NOMO-1 treated with DMSO at 0.1 percent for 48 hours (cell line): ENCODE measurements at regions not wholly inside any gene's neighbourhood (a gene's known extent, or its start where the extent isn't known, plus 50 kb on each side); places are given as distances from the start of the nearest gene placed in this dataset.
"Not testable (repeated sequence)": the region's sequence is repeated elsewhere in the genome, so short reads cannot be mapped to it uniquely, and the experiment has no call there.

Experiments used
- DNase-seq: peaks from one replicate; lab custom pipeline; 2025; ENCODE audit not compliant: unreplicated experiment; lab: John Stamatoyannopoulos, UW

DNA sequence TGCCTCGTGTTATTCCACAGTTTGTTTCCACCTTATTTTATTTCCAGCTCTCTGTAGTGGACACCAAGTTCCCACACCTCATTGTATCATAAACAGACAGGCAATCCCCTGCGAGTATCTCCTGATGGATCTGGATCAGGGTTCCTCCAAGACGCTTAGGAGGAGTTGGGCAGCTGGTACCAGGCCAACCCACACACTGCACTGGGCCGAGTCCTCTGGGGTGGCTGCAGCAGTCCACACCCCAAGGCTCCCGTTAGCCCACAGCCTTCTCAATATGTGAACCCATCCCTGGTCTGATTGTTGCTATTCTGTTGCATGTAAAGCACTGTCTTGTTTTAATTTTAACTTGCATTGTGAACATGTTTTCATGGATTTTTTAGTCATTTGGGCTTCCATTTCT is 178.8 kb upstream of the RAB6C start:
- no peak for DNase-seq

DNA sequence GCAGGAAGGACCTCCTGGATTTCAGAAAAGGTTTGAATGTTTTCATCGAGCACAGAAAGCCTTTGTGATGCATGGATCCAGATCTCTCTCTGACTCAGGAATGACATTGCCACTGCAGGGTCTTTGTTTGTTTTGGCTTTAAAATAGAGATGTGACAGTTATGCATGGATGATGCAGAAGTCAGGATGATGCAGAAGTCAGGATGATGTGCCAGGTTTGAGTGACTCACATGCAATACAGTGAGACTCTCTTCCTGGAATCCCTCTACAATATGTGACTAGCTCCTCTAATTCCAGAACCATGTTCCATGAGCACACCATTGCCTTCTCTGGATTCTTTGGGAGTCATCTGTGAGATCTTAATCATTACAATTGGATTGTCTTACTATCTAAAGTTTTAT is 177.9 kb upstream of the RAB6C start:
- DNase-seq, result no peak

DNA sequence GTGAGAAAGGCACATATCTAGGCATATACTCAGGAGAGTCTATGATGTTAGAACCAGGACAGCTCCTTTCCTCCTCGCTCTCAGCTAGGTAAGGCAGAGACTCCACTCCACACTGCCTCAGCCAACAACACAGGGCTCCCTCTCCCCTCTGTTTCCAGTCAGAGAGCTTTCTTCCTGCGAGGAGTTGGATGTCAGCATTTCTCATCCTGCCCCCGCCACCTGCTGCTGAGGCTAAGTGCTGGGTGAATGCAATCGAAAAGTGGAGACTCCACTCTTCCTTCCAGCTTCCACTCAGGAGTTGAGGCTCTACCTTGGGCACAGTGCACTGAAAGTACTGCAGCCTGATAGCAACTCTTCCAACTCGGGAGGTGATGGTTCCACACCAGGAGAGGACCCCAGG is 177.2 kb upstream of the RAB6C start:
- DNase-seq, result no peak

DNA sequence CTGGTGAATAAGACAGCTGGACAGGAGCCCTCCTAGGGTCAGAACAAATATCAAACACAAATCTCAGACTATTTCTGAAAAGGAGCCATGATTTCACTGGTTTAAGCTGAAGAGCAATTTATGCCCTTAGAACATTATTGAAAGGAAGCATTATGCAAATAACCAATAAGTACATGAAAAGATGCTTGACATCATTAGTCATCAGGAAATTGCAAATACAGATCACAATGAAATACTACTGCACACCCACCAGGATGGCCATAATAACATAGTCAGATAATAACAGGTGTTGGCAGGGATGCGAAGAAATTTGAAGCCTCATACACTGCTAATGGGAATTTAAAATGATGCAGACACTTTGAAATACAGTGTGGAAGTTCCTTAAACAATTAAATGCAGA is 176.4 kb upstream of the RAB6C start:
- DNase-seq, result no peak

DNA sequence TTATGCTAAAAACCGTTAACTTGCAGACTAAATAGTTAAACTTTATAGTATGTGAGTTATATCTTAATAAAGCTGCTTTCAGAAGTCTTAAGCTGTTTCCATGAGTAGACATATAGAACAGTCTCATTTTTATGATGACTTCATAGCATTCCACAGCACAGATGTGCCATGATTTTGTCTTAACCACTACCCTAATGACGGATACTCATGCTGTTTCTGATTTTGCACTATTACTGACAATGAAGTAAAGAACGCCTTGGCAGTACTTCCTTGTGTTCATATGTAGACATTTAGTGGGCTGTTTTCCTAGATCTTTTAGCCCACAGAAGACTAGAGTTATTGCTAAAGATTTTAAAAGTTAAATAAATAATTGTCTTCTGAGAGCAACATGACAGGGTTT is 175.6 kb upstream of the RAB6C start:
- no peak for DNase-seq

DNA sequence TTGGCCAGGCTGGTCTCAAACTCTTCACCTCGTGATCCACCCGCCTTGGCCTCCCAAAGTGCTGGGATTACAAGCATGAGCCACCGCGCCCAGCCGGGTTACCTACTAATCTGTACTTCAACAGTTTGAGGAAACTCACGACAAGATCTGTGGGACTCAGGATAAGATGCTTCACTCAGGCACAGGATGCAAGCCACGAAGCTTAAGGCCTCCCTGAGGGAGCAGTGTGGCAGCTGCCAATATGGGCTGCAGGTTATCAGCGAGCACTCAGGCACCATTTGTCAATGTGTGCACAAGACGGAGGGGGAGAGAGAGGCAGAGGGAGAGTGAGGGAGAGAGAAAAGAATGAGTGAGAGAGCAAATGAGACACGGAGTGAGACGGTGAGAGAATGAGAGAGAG is 173.6 kb upstream of the RAB6C start:
- DNase-seq, result no peak

DNA sequence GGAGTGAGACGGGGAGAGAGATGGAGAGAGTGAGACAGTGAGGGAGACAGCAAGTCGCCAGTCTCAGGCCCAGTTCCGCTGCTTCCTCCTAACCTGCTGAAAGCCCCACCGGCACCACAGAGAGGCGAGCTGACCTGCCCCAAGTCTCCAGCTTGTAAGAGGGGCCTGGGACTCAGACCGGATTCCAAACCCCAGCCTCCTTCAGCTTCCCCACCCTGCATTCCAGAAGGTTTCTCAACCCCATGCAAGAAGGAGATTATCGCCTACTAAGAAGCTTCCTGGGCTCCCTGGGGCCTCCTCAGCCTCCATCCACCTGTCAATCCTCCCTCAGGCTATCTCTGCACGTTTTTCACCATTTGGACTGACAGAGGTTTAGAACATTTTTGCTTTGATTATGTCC is 173.1 kb upstream of the RAB6C start:
- DNase-seq, result no peak

DNA sequence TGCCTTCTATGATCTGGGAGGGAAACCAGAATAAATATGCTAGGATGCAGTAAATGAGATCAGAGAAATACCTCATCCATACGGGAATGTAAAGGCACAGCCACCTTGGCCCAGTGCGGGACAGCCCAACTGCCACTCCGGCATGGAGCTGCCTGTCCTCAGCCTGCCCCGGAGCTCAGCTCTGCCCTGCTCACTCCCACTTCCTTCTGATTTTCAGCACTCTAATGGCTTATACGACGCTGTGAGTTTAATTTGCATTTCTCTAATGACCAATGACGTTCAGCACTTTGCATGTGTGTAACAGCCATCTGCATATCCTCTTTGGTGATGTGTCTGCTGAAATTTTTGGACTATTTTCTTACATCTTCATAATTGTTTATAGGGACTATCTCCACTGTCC is 172.5 kb upstream of the RAB6C start:
- no peak for DNase-seq

DNA sequence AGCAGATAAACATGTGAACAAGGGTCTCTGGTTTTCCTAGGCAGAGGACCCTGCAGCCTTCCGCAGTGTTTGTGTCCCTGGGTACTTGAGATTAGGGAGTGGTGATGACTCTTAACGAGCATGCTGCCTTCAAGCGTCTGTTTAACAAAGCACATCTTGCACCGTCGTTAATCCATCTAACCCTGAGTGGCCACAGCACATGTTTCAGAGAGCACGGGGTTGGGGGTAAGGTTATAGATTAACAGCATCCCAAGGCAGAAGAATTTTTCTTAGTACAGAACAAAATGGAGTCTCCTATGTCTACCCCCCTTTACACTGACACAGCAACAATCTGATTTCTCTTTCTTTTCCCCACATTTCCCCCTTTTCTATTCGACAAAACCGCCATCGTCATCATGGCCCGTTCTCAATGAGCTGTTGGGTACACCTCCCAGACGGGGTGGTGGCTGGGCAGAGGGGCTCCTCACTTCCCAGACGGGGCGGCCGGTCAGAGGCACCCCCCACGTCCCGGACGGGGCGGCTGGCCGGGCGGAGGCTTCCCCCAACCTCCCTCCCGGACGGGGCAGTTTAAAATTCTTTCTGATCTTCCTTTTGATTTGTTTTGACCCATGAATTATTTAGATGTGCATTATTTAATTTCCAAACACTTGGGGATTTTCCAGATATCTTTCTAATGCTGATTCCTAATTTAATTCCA is 171.7 kb upstream of the RAB6C start:
- DNase-seq, result not testable (repeated sequence)

DNA sequence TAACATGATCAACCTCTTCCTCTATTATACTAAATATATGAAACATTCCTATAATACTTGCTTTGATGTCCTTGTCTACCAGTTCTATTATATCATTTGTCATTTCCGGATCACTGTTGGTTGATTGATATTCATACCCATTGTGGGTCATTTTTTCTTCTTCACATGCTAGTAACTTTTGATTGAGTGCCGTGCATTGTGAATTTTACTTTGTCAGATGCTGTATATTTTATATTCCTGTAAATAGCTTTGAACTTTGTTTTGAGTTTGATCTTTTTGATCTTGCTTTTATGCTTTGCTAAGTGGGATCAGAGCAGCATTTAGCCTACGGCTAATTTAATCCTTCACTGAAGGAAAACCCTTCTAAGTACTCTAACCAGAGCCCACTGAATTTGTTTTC is 168.9 kb upstream of the RAB6C start:
- DNase-seq, result no peak

DNA sequence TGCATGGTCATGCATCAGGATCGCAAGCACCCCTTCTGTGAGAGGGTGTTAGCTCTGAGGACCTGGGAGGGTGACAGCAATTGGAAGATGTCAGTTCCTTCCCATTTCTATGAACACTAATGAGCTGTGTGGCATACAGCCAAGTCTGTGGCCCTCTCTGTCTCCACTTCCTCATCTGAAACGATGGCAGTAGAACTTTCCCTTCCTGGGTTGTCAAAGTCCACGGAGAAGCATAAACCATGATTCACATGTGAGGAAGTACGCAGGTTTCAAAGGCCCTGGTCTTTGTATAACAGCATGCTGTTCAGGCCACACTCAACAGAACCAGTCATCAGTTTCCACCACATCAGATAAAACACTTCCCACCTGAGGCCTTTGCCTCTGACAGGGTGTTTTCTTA is 167.4 kb upstream of the RAB6C start:
- peak; percentile 98 for DNase-seq

DNA sequence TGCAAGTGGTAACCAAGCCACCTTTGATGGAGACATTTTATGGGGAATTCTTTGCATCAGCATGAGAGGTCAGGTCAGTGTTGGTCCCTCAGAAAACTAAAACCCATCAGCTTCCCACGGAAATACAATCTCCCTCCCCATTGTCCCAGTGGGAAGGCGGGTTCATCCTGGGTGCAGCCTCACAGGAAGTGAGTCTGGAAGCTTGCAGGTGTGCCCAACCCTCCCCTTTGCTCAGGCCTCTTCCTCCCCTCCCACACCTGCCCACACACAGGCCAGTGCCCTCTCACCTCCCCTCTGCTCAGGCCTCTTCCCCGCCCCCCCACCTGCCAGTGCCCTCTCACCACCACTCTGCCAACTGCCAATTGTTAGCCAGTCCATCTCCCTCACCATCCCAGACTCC is 166.8 kb upstream of the RAB6C start:
- DNase-seq, result no peak

DNA sequence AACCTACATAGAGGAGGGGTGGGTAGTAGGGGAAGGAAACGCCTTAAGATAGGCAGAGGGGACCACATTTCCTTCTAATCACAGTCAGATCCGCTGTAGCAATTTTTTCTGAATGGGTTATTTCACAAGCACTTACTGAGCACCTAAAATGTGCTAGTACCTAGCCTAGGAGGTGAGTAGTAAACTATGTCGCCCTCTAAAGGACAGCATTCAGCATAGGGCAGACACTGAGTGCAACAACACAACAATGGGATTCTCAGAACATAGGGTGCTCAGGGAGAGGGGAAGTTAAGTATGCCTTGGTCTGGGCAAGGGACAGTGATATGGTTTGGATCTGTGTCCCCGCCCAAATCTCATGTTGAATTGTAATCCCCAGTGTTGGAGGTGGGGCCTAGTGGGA is 166.1 kb upstream of the RAB6C start:
- DNase-seq, result peak; percentile 12

DNA sequence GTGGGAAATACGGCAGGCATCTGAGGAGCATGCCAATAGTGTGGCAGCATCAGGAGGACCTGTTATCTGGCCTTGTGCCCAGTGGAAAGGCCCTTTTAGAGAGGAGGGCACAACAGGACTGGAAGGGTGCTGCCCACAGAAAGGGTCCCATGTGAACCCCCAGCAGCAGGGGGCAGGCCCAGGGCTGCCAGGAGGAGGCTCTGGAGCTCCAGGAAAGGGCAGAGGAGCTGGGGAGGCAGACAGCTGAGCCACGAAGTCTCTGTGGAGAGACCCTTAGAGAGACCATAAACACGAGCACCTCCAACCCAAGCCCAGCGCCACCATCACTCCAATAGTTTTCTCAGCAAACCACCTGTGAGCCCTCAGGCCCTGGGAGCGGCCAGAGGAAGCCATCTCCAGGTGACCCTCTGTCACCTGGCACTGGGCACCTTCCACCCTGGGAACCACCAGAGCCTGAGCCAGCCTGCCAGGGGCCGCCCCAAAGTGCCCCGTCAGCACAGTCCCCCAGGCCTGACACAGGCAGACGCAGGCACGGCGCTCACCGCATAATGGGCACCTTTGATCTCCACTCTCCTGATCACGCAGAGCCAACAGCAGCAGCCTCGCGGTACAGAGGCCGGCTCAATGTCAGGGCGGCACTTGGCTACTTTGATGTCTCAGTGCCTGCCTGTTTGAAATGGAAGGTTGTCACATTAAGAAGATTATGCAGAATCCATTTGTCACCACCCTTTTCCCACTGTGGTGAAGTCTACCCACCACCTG is 162.5 kb upstream of the RAB6C start:
- no peak for DNase-seq

DNA sequence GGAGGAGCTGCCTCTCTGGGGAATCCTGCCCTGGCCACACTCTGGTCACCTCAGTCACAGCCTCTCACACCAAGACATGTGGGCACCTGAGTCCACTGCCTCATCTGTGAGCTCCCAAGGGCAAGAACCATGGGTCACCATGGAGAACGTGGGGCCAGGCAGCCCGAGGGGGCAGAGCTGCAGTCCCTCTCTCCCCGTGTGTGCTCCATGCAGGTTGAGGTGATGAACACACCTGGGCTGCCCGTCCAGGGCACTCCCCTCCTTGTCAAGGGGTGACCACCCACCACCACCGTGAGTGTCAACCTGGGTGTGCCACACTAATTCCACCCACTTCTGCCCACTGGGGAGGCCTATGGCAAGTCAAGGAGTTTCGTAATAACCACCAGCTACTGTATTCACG is 159.6 kb upstream of the RAB6C start:
- no peak for DNase-seq

DNA sequence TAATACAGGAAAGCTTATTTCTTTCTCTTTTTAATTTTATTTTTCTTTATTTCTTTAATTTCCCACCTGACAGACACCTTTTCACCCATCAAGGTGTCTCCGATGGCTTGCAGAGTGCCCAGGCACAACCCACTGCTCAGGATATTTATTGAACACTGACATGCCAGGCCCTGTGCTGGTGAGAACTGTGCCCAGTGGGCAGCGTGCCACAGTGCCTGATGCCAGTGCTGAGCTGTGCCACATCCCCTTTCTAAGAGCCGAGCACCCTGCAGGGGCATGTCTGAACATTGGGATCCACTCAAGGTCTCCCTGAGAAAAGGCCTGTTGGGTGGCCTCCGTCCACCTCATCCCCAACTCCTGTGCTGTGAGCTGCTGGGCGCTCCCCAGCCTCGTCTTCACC is 158.6 kb upstream of the RAB6C start:
- no peak for DNase-seq

DNA sequence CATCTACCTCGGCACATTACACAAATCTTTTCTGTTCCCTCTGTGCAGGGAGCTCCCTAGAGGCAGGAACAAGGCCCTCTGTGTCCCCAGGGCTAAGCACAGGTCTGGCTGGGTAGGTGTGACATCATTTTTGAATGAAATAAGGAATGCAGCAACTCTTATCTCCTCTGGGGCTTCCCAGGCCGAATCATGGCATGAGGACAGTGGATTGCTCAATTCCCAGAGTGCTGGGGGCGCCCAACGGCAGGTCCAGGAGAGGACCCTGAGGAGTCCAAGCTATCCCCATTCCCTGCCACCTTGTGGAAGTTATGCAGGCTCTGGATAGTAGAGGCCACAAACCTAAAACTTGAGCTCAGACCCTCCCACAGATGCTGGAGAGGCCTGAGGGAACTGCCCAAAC is 158.0 kb upstream of the RAB6C start:
- DNase-seq, result no peak

DNA sequence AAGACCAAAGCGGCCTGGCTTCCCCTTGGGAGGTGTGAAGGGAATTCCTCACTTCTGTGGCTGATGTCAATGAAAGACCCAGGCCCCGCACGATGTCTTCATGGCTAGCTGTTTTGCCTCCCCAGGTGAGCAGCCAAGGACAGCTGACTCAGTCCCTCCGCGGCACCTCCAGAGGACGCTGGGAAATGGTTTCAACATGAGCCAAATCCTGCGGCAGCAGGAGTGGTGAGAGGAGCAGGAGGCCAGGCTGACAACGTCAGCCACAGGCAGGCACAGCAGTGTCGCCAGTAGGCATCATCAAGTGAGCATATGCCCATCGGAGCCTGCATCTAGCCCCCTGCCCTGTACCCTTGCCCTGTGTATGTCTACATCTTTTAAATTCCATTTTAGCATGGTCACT is 156.4 kb upstream of the RAB6C start:
- DNase-seq, result no peak

DNA sequence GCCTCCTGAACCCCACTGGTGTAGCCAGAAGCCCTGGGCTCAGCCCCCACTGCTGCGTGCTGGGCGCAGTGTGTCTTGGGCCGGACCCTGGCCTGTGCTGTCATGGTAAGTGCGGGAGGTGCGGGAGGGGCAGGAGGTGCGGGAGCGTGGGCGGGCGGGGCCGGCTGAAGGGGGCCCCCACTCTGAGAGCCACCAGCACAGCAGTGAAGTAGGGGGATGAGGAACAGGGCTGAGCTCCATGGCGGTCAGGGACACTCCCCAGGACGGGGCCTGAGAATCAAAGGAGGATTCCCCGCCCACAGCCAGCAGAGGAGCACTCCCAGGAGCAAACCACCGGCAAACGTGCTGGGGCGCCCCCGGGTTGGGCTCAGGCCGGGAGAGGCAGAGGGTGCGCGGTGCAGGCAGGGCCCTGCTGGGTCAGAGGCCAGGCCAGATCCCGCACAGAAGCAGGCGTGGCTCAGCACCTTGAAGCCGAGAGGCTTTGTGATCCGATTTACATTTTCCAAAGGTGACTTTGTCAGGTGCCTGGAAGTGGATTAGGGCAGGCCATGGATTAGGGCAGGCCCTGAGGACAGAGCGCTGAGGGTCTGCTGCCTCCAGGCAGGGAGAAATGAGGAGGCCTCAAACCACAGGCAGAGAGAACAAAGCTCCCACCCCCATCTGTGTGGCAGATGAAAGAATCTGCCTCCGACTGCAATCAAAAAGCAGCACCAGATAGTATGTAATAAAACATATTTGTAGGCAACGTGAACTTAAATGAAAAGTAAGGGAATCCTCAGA is 152.0 kb upstream of the RAB6C start:
- DNase-seq, result no peak

DNA sequence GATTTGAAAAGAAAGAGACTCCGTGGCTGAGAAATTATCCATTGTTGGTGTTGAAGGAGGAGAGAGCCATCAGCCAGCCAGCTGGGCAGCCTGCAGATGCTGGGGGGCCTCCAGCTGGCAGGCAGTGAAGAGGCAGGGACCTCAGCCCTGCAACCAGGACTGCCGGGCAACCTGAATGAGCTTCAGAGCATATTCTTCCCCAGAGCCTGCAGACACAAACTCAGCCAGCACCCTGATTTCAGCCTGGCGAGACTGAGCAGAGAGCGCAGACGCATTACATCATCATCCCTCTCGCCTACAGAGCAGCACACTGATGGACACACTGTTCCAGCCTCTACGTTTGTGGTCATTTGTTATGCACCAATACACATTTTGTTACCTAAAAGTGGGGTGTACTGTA is 150.7 kb upstream of the RAB6C start:
- DNase-seq, result no peak

DNA sequence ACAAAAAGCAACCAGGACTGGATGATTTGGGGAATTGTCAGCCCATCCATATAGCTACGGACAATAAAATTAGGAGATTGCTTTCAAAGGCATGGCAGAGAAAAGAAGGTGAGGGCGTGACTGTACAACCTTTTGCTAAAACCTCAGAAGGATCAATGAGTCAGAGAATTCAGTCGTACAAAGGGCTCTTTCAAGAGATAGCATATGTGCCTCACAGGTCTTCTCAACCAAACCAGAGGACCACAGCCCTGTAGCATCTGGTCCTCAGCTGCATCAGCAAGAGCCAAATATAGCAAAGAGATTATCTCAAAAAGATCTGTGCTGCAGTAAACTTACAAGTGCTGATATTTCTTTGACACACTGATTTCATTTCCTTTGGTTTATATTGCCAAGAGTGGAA is 149.9 kb upstream of the RAB6C start:
- DNase-seq, result no peak

DNA sequence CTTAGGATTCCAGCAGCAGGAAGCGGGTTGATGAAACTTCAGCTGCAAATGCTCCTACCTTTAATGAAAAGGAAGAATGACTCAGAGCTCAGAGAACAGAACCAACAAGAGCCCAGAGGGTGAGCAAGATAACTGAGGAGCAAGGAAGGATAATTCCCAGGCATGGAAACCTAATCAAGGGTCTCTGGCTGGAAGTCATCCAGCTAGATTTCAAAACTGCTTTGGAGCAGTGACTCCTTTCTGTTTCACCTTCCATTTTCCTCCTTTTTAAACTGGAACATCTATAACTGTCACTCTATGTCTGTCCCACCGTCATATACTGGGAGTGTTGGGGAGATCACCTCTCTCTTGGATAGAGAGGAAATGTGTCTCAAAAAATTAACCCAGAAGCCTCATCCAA is 148.4 kb upstream of the RAB6C start:
- DNase-seq, result no peak
